Fibroblast of lung (primary cell): ENCODE measurements at regions not wholly inside any gene's neighbourhood (a gene's known extent, or its start where the extent isn't known, plus 50 kb on each side); places are given as distances from the start of the nearest gene placed in this dataset.

Experiments used
- DNase-seq, 2 donors: peaks; one replicate each; pipeline versions ENCODE4 v3.0.0 to v3.0.0-alpha.2; 2010; ENCODE audit warnings: low read depth in 2 of 2
- H2AFZ ChIP-seq: 2 replicates; pipeline ENCODE4 v1.5.1; 2012; ENCODE audit warnings: low read length, control low read depth, inconsistent platforms
- H3K27ac ChIP-seq: 2 replicates; pipeline ENCODE4 v1.5.1; 2011; ENCODE audit warnings: low read length, control low read depth; ENCODE audit not compliant: insufficient read depth
- H3K27me3 ChIP-seq: 2 replicates; pipeline ENCODE4 v1.5.1; 2011; ENCODE audit warnings: mild to moderate bottlenecking, low read length; ENCODE audit not compliant: control insufficient read depth, insufficient read depth
- H3K36me3 ChIP-seq: 2 replicates; pipeline ENCODE4 v1.5.1; 2011; ENCODE audit warnings: low read length; ENCODE audit not compliant: control insufficient read depth, insufficient read depth
- H3K4me1 ChIP-seq: 2 replicates; pipeline ENCODE4 v1.5.1; 2011; ENCODE audit warnings: low read length; ENCODE audit not compliant: control insufficient read depth, insufficient read depth; ENCODE audit errors: extremely low read depth
- H3K4me2 ChIP-seq: 2 replicates; pipeline ENCODE4 v1.5.1; 2011; ENCODE audit warnings: low read length, control low read depth; ENCODE audit not compliant: insufficient read depth; ENCODE audit errors: extremely low read depth
- H3K4me3 ChIP-seq, 4 experiments: fragments of 200-600 bp in 1 of 4; sonication (generic) in 1 of 4; replicated peaks in 1 of 4; 2 replicates each; pipeline ENCODE4 v1.5.1; 2011 to 2016; ENCODE audit warnings: low read length in 4 of 4, low read depth in 3 of 4, mild to moderate bottlenecking in 3 of 4, control low read depth in 2 of 4, inconsistent platforms in 1 of 4, mixed read lengths in 1 of 4; ENCODE audit not compliant: insufficient read depth in 1 of 4; ENCODE audit errors: control extremely low read depth in 1 of 4
- H3K79me2 ChIP-seq: 2 replicates; pipeline ENCODE4 v1.5.1; 2012; ENCODE audit warnings: mild to moderate bottlenecking, low read length, inconsistent platforms; ENCODE audit not compliant: control insufficient read depth, insufficient read depth
- H3K9ac ChIP-seq: 2 replicates; pipeline ENCODE4 v1.5.1; 2011; ENCODE audit warnings: mild to moderate bottlenecking, low read length, control low read depth; ENCODE audit not compliant: insufficient read depth
- H3K9me3 ChIP-seq: 2 replicates; pipeline ENCODE4 v1.5.1; 2012; ENCODE audit warnings: low read depth, low read length; ENCODE audit not compliant: control insufficient read depth, insufficient read depth
- H4K20me1 ChIP-seq: 2 replicates; pipeline ENCODE4 v1.5.1; 2011; ENCODE audit warnings: low read length; ENCODE audit not compliant: control insufficient read depth, insufficient read depth; ENCODE audit errors: extremely low read depth
- EZH2 ChIP-seq: IDR thresholded peaks from 2 replicates; pipeline ENCODE4 v1.5.1; 2012; ENCODE audit warnings: low read length, control low read depth, mild to moderate bottlenecking; ENCODE audit errors: missing control alignments
- TF ChIP-seq, protein P1 (sequence below), 2 donors: IDR thresholded peaks in 1 of 2; conservative IDR thresholded peaks in 1 of 2; 1 replicate in 1 of 2; 2 replicates in 1 of 2; pipeline ENCODE4 v1.5.1; 2011 to 2012; ENCODE audit warnings: low read length in 2 of 2, control low read depth in 1 of 2, inconsistent platforms in 1 of 2, low read depth in 1 of 2, mild to moderate bottlenecking in 1 of 2

DNA sequence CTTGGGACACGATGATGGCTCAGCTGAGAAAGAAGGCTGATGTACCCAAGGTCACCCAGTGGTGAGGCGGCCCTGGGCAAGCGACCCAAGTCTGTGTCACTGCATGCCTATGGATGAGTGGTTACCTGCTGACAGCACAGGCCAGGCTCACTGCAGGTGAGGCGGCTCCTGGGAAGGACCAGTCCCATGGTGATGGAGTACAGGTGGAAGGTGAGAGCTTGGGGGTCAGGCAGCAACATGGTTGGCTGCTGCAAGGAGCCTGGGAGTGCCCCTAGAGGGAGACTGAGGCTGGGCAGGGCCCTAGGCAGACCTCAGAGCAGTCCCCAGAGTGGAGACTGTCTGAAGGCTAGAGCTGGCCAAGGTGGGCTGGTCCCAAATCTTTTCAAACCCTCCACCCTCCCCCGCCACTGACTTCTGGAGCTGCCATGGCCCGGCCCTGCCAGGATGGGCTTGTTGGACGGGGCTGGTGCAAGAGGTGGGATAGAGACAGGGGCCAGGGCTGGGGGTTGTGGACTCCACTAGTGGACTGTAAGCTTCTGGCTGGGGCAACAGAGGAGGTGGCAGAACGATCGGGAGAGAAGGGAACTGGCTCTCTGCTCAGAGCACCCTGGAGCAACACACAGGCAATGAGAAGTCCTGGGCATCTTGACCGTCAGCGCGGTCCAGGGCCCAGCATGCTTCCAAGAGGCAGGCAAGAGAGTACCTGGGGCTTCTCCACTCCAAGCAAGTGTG, 72.5 kb upstream of the SLC6A11 start:
- Histone ChIP-seq H4K20me1 (no peaks in the 10 kb centered on the region), H3K79me2 (no peaks in the 10 kb centered on the region), H3K9me3 (no peaks in the 10 kb centered on the region), H3K36me3 (no peaks in the 10 kb centered on the region), H3K4me3 (no peak overlapping the region), H2AFZ (no peak overlapping the region), H3K9ac (no peak overlapping the region), H3K4me2 (no peak overlapping the region), H3K4me1 (no peaks in the 10 kb centered on the region), H3K27ac (no peak overlapping the region), H3K27me3 (no peaks in the 10 kb centered on the region)
- DNase-seq, result no peak
- TF ChIP-seq, protein P1, sequence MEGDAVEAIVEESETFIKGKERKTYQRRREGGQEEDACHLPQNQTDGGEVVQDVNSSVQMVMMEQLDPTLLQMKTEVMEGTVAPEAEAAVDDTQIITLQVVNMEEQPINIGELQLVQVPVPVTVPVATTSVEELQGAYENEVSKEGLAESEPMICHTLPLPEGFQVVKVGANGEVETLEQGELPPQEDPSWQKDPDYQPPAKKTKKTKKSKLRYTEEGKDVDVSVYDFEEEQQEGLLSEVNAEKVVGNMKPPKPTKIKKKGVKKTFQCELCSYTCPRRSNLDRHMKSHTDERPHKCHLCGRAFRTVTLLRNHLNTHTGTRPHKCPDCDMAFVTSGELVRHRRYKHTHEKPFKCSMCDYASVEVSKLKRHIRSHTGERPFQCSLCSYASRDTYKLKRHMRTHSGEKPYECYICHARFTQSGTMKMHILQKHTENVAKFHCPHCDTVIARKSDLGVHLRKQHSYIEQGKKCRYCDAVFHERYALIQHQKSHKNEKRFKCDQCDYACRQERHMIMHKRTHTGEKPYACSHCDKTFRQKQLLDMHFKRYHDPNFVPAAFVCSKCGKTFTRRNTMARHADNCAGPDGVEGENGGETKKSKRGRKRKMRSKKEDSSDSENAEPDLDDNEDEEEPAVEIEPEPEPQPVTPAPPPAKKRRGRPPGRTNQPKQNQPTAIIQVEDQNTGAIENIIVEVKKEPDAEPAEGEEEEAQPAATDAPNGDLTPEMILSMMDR (conservative IDR thresholded peaks at IDR 0.05 in 1 of 2, IDR thresholded peaks at IDR 0.05 in 1 of 2; ENCODE audit: low read depth in 1 of 2, low read length in 2 of 2), result no peak
- no peak for TF ChIP-seq EZH2

DNA sequence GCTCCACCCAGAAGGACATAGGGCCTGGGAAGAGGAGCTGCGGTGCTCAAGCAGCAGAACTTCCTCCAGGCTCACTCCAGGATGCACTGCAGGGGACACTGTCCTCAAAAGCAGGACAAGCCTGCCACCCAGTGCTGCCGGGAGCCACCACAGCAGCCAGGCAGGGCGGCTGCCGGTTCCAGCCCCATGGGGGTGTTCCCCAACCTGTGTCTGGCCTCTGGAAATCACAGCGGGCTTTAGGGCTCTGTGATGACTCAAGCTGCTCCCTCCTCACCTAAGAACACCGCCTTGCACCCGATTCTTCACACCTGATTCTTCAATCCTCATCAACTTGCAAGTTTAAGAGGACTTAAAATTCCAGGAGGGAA, 71.9 kb upstream of the SLC6A11 start:
- Histone ChIP-seq H3K27me3 (no peaks in the 10 kb centered on the region), H4K20me1 (no peaks in the 10 kb centered on the region), H3K36me3 (no peaks in the 10 kb centered on the region), H3K9me3 (no peaks in the 10 kb centered on the region), H2AFZ (no peak overlapping the region), H3K9ac (no peak overlapping the region), H3K79me2 (no peaks in the 10 kb centered on the region), H3K4me3 (no peak overlapping the region), H3K4me2 (no peak overlapping the region), H3K27ac (no peak overlapping the region), H3K4me1 (no peaks in the 10 kb centered on the region)
- no peak for DNase-seq
- TF ChIP-seq EZH2, result no peak
- TF ChIP-seq, protein P1 (conservative IDR thresholded peaks at IDR 0.05 in 1 of 2, IDR thresholded peaks at IDR 0.05 in 1 of 2; ENCODE audit: low read depth in 1 of 2, low read length in 2 of 2), result no peak

DNA sequence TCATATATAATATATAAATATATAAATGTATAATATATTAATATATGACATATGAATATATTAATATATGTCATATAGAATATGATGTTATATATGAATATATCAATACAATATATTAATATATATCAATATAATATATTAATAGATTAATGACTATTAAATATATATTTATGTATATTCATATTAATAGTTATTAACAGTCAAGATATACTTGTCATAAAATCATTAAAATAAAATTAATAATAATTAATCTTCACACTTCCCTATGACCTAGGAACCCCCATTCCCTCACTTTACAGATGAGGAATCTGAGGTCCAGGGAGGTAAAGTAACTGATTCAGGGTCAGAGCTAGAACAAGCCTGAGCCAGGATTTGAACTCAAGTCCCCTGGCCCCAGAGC, 70.6 kb upstream of the SLC6A11 start:
- Histone ChIP-seq H3K27me3 (no peaks in the 10 kb centered on the region), H3K9me3 (no peaks in the 10 kb centered on the region), H3K4me3 (no peak overlapping the region), H3K27ac (no peak overlapping the region), H3K4me2 (no peak overlapping the region), H3K36me3 (no peaks in the 10 kb centered on the region), H2AFZ (no peak overlapping the region), H3K4me1 (no peaks in the 10 kb centered on the region), H3K79me2 (no peaks in the 10 kb centered on the region), H4K20me1 (no peaks in the 10 kb centered on the region), H3K9ac (no peak overlapping the region)
- DNase-seq, result no peak
- TF ChIP-seq, protein P1 (conservative IDR thresholded peaks at IDR 0.05 in 1 of 2, IDR thresholded peaks at IDR 0.05 in 1 of 2; ENCODE audit: low read depth in 1 of 2, low read length in 2 of 2), result no peak
- TF ChIP-seq EZH2, result no peak
